ENCODE measurements at regions not wholly inside any gene's neighbourhood (a gene's known extent, or its start where the extent isn't known, plus 50 kb on each side); places are given as distances from the start of the nearest gene placed in this dataset.

GRCh38 chr11:87421422-87421821 is 383.7 kb downstream of the TMEM135 start:
- in situ Hi-C loops (cut with MboI; ENCODE audit: low sequenced_read_pairs in 4 of 4) (loop anchor here (5.0 to 10.0 kb wide), 2 partner anchors 69 to 487 kb away; no protein-coding TSS in a partner anchor), intact Hi-C loops (cut with DNase I; ENCODE audit: low total_unique reads) (loop anchor here (1.0 kb wide), 1 partner anchor 69 kb away; no protein-coding TSS in a partner anchor)
- Histone ChIP-seq H3K27ac (no peak overlapping the region), H3K4me3 (no peak overlapping the region), H3K36me3 (no peaks in the 10 kb centered on the region), H3K4me1 (peaks cover 9 to 11% of the 10 kb centered on the region in 2 donors), H3K27me3 (no peaks in the 10 kb centered on the region), H3K9me3 (no peaks in the 10 kb centered on the region)
- TF ChIP-seq POLR2A (IDR thresholded peaks at IDR 0.05) = no peak
- TF ChIP-seq, protein P1, sequence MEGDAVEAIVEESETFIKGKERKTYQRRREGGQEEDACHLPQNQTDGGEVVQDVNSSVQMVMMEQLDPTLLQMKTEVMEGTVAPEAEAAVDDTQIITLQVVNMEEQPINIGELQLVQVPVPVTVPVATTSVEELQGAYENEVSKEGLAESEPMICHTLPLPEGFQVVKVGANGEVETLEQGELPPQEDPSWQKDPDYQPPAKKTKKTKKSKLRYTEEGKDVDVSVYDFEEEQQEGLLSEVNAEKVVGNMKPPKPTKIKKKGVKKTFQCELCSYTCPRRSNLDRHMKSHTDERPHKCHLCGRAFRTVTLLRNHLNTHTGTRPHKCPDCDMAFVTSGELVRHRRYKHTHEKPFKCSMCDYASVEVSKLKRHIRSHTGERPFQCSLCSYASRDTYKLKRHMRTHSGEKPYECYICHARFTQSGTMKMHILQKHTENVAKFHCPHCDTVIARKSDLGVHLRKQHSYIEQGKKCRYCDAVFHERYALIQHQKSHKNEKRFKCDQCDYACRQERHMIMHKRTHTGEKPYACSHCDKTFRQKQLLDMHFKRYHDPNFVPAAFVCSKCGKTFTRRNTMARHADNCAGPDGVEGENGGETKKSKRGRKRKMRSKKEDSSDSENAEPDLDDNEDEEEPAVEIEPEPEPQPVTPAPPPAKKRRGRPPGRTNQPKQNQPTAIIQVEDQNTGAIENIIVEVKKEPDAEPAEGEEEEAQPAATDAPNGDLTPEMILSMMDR (IDR thresholded peaks at IDR 0.05 in 4 of 5, conservative IDR thresholded peaks at IDR 0.05 in 1 of 5) = peak; percentile 60 to 85 (median 74)
- DNase-seq (no peak), ATAC-seq (peak; percentile 72 to 84)

GRCh38 chr11:87417951-87418350 is 380.2 kb downstream of the TMEM135 start:
- H3K27me3 ChIP-seq = no peaks in the 10 kb centered on the region
- ATAC-seq = no peak
- in situ Hi-C loops (cut with MboI; ENCODE audit: low sequenced_read_pairs in 4 of 4) = no loop called here

GRCh38 chr11:87405843-87406242 is 368.1 kb downstream of the TMEM135 start:
- no peak overlapping the region for H3K4me3 ChIP-seq
- no peak for DNase-seq
- in situ Hi-C loops (cut with MboI; ENCODE audit: low sequenced_read_pairs in 4 of 4) = no loop called here
- ATAC-seq = no peak
- no peaks in the 10 kb centered on the region for H3K4me1 ChIP-seq
- H3K9me3 ChIP-seq = no peaks in the 10 kb centered on the region
- TF ChIP-seq, protein P1 (IDR thresholded peaks at IDR 0.05 in 4 of 5, conservative IDR thresholded peaks at IDR 0.05 in 1 of 5) = no peak
- no peak for TF ChIP-seq POLR2A (IDR thresholded peaks at IDR 0.05)
- H3K27ac ChIP-seq = no peak overlapping the region
- intact Hi-C loops (cut with DNase I; ENCODE audit: low total_unique reads) = no loop called here
- no peaks in the 10 kb centered on the region for H3K36me3 ChIP-seq
- no peaks in the 10 kb centered on the region for H3K27me3 ChIP-seq

More at GRCh38 chr11:87417951-87418350, 380.2 kb downstream of the TMEM135 start:
- Histone ChIP-seq H3K4me3 (no peak overlapping the region), H3K4me1 (peaks cover 9 to 11% of the 10 kb centered on the region in 2 donors), H3K36me3 (no peaks in the 10 kb centered on the region), H3K9me3 (no peaks in the 10 kb centered on the region), H3K27ac (no peak overlapping the region)
- TF ChIP-seq, protein P1 (IDR thresholded peaks at IDR 0.05 in 4 of 5, conservative IDR thresholded peaks at IDR 0.05 in 1 of 5) = no peak
- TF ChIP-seq POLR2A (IDR thresholded peaks at IDR 0.05) = no peak
- intact Hi-C loops (cut with DNase I; ENCODE audit: low total_unique reads) = no loop called here
- no peak for DNase-seq

DNA sequence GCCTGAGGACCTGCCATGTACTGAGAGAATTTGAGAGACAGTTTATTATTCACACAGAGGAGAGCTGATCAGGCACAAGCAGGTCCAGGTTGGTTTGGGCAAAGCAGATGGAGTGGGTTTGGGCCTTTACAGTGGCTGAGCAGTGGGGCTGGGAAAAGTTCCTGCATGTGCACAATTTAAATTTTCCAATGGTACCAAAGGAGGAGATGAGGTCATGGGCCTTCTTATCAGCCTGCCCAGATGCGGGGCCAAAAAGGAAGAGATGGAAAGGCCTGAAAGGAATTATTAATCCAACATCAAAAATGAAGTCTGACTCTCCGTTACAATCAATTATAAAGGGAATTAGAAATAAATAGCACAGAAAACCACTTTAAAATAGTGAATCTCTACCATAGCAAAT is 367.6 kb downstream of the TMEM135 start:
- intact Hi-C loops (cut with DNase I; ENCODE audit: low total_unique reads) (no loop called here), in situ Hi-C loops (cut with MboI; ENCODE audit: low sequenced_read_pairs in 4 of 4) (no loop called here)
- no peaks in the 10 kb centered on the region for H3K27me3 ChIP-seq
- H3K27ac ChIP-seq = no peak overlapping the region
- no peaks in the 10 kb centered on the region for H3K36me3 ChIP-seq
- no peaks in the 10 kb centered on the region for H3K9me3 ChIP-seq
- DNase-seq = no peak
- TF ChIP-seq, protein P1 (IDR thresholded peaks at IDR 0.05 in 4 of 5, conservative IDR thresholded peaks at IDR 0.05 in 1 of 5) = no peak
- no peak for TF ChIP-seq POLR2A (IDR thresholded peaks at IDR 0.05)
- no peaks in the 10 kb centered on the region for H3K4me1 ChIP-seq
- no peak for ATAC-seq
- no peak overlapping the region for H3K4me3 ChIP-seq

- intact Hi-C loops (cut with DNase I; ENCODE audit: low total_unique reads) (no loop called here), in situ Hi-C loops (cut with MboI; ENCODE audit: low sequenced_read_pairs in 4 of 4) (no loop called here)
- H3K4me3 ChIP-seq = no peak overlapping the region
- no peaks in the 10 kb centered on the region for H3K4me1 ChIP-seq
- no peak for DNase-seq
- ATAC-seq = no peak
- H3K27ac ChIP-seq = no peak overlapping the region
- H3K9me3 ChIP-seq = no peaks in the 10 kb centered on the region
- TF ChIP-seq POLR2A (IDR thresholded peaks at IDR 0.05) = no peak
- TF ChIP-seq, protein P1 (IDR thresholded peaks at IDR 0.05 in 4 of 5, conservative IDR thresholded peaks at IDR 0.05 in 1 of 5) = no peak
- H3K36me3 ChIP-seq = no peaks in the 10 kb centered on the region
- H3K27me3 ChIP-seq = no peaks in the 10 kb centered on the region
These were observed 363.9 kb downstream of the TMEM135 start for GRCh38 chr11:87401653-87402052.
